HG03571 (cell line): ENCODE measurements at regions not wholly inside any gene's neighbourhood (a gene's known extent, or its start where the extent isn't known, plus 50 kb on each side); places are given as distances from the start of the nearest gene placed in this dataset.
"Not testable (repeated sequence)": the region's sequence is repeated elsewhere in the genome, so short reads cannot be mapped to it uniquely, and the experiment has no call there.

Experiments used
- ATAC-seq: cut with Tn5 transposase; IDR thresholded peaks from one replicate; pipeline ENCODE4 v1.9.1; 2021; ENCODE audit not compliant: unreplicated experiment

DNA sequence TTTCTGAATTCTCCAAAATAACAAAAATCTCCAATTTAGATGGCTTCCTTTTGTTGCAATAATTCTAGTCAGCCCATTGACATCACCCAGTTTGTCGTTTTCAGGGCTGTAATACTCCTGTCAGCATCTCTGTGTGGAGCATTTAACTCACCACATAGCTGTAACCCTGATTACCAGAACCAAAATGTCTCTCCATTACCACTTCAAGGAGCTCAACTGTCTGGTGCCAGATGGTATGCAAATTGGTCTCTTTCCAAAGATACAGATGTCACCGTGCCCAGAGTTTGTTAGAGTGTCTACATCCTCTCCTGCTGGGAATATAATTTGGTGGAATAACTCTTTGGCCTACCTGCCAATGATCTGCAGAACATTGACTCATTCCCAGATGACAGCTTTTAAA is 350.3 kb upstream of the POT1 start:
- ATAC-seq: no peak

- ATAC-seq: no peak
Measured at GRCh38 chr7:125278318-125278717, 348.7 kb upstream of the POT1 start.

DNA sequence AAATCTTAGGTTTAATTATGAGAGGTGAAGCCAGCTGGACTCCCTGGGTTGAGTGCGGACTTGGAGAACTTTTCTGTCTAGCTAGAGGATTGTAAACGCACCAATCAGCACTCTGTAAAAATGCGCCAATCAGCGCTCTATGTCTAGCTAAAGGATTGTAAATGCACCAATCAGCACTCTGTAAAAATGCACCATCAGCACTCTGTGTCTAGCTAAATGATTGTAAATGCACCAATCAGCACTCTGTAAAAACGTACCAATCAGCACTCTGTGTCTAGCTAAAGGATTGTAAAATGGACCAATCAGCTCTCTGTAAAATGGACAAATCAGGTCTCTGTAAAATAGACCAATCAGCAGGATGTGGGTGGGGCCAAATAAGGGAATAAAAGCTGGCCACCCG is 345.1 kb upstream of the POT1 start:
- ATAC-seq: not testable (repeated sequence)

DNA sequence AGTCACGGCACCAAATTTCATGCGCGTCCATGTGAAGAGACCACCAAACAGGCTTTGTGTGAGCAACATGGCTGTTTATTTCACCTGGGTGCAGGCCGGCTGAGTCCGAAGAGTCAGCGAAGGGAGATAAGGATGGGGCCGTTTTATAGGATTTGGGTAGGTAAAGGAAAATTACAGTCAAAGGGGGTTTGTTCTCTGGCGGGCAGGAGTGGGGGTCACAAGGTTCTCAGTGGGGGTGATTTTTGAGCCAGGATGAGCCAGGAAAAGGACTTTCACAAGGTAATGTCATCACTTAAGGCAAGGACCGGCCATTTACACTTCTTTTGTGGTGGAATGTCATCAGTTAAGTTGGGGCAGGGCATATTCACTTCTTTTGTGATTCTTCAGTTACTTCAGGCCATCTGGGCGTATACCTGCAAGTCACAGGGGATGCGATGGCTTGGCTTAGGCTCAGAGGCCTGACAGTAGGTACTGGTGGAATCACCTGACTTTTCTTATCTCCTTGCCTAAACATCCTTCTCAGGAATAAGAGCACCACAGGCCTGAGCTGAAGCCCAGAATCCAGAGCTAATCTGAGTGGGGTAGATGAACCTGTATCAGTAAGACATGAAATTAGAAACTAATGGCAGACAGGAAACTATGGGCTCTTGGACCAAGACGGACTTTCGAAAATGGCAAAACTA is 334.7 kb upstream of the POT1 start:
- not testable (repeated sequence) for ATAC-seq

- ATAC-seq: not testable (repeated sequence)
Measured at GRCh38 chr7:125258876-125259417, 329.3 kb upstream of the POT1 start.

DNA sequence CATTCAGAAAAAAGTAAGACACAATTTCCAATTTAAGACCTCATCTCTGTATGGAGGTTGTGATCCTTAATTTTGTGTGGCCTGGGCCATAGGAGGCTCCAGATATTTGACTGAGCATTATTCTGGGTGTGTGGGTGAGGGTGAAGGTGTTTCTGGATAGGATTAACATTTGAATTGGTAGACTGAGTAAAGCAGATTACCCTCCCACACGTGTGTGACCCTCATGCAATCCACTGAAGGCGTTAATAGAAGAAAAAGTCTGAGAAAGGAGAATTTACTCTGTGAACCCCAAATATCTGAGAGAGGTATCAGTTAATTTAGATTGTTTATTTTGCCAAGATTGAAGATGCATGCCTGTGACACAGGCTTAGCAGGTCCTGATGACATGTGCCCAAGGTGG is 328.0 kb upstream of the POT1 start:
- ATAC-seq: no peak

- ATAC-seq: no peak
Measured at GRCh38 chr7:125256446-125256845, 326.8 kb upstream of the POT1 start.

DNA sequence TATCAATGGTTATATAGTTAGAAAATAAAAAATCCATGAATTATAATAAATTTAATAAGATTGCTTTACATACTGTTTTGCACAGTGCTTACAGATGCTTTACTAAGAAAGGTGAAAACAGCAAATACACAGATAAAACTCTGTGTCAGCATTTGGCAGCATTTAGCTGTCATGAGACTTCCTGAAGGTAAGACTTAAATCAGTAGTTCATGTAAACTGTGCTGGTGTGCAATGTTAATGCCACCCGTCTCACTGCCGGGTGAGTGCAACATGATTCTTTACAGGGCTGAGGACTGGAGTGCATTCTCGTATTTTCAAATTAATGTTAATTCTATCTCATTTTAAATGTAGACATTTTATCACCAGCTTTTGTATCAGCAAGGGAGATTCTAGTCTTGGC is 326.2 kb upstream of the POT1 start:
- ATAC-seq: no peak

DNA sequence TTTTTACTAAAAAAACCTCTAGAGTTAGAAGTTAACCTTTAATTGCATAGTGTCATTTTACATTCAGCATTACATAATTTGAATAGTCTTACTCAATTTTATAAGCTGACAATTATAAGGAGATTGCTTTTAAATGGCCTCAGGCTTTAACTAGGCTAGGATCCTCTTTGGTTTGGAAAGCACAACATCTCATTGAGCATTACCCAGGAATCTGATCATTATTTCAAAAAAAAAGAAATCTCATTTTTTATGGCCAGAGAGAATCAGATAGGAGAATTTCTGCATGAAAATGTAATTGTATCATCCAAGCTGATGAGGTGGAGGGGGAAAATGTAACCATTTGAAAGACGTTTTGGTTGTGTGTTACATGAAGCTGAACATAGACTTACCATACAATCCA is 324.9 kb upstream of the POT1 start:
- no peak for ATAC-seq

DNA sequence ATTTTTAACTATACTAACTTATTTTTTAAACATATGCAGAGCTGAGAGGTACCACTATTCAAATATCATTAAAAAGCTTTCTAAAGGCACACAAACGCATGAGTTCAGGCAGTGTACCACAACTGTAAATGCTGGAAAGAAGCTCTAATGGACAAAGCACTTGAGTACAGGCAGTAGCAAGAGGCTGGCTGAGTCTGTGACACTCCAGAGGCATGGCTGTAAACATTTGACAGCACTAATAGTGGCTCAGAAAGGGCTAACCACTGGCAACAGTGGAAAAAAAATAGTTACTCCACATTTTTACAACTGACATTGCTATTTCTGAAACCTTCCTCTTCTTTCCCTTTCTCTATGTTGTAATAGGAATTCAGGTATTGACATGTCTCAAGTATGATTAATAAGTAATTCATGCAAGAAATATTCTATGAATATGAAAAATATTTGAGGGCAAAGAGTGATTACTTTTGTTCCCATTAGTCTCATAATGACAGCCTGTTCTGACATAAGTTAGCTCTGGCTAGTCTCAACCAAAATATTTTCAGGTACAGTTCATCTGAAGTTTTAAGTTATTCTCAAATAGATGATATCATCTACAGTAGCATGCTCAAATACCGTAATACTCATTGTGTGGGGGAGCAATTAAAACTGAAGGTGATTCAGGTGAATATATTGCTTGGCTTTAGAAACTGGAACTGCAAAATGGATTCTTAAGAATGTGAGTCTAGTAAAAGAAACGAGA is 324.0 kb upstream of the POT1 start:
- no peak for ATAC-seq

DNA sequence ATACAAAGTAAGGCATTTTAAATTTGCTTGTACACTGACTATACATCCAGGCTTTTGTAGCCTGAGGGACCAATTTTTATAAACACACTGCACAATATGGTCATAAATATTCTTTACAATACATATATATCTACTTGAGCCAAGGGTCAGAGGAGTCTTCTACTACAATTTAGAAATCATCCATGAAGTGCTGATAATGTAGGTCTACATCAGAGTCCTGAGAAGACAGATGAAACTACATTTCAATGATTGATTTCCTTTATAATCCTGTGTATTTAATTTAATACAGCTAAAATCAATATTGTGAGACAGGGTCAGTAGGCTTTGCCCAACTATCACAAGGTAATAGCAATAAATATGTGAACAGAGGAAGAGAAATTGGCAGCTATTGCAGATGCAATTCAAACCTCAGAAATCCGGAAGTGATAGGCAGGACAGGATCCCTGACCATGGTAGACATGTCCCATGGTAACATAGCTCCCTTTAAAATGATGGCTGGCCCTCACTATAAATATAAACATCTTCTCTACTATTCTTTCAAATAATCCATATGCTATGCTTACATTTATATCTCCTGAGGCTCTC is 318.0 kb upstream of the POT1 start:
- no peak for ATAC-seq

- no peak for ATAC-seq
Measured at GRCh38 chr7:125246706-125247105, 317.1 kb upstream of the POT1 start.

DNA sequence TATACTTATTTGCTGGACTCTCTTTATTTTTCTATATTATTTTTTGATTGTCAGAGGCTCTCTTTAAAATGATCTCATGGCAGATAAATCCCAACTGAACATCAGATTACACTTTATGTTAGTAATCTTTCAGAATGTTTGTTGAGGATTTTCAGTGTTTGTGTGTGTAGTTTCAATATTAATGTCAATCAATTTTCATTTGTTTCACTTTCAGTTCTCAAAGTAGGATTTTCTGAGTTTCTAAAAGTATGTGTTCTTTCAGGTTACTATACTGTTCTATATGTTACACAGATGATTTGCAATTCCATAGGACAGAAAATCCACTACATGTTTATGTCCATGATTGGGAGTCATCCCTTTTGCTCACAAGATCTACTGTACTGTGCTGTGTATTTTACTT is 311.9 kb upstream of the POT1 start:
- no peak for ATAC-seq

DNA sequence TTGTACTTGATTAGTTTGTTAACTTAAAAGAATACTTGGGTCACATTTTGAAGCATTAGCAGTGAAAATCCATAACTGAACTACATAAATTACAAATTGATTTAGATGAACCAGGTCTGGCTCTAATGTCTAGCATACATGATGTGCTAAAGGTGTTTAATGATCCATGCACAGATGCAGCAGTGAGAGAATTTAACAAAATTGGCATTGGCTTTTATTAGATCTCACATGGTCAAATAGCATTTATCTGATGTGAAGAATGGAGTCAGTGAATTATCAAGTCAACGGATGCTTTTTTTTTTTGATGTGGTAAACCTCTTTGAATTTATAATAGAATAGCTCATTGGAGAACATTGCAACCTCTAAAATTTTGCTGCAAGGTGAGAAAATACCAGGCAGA is 293.0 kb upstream of the POT1 start:
- no peak for ATAC-seq

DNA sequence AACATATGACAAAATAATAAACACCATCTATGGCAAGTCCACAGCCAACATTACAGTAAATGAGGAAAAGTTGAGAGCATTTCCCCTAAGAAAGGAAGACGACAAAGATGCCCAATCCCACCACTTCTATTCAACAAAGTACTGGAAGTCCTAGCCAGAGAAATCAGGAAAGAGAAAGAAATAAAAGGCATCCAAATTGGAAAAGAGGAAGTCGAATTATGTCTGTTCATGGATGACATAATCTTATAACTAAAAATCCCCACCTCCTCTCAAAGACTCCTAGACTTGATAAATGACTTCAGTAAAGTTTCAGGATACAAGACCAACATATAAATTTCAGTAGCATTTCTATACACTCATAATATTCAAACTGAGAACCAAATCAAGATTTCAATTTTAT is 288.5 kb upstream of the POT1 start:
- ATAC-seq: no peak

DNA sequence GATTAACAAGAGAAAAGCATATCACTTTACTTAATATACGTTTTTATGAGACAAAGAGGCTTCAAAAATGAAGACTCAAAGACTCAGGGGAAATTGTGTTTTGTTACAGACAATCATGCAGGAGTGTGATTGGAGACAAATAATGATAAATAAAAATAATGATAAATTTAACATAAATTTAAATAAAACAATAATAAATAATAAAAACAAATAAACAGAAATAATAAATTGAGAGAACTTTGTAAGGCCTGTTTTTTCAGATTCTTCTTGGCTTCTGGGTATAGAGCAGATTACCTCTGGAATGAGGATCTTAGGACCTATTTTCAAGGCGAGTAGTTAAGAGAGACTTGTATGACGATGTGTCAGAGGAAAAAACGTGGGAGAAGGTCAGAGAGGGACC is 271.4 kb upstream of the POT1 start:
- no peak for ATAC-seq

GRCh38 chr7:125197731-125198393 is 268.2 kb upstream of the POT1 start:
- no peak for ATAC-seq

DNA sequence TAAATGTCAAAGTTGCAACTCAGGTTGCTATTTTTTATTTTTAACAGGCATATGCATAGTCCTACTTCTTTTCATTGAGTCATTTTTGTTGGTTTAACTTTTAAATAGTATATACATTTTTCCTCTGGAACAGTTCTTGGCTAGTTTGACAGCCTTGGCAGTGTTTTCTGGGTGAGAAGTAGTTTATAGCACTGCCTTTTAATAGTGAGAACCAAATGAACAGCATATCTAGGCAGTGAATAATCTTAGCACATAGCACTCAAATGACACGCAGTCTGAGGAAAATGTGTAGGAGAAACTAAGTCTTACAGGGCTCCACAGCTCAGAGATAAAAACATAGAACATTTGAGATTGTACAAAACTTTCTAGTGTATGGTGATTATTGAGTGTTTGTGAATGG is 265.5 kb upstream of the POT1 start:
- no peak for ATAC-seq

DNA sequence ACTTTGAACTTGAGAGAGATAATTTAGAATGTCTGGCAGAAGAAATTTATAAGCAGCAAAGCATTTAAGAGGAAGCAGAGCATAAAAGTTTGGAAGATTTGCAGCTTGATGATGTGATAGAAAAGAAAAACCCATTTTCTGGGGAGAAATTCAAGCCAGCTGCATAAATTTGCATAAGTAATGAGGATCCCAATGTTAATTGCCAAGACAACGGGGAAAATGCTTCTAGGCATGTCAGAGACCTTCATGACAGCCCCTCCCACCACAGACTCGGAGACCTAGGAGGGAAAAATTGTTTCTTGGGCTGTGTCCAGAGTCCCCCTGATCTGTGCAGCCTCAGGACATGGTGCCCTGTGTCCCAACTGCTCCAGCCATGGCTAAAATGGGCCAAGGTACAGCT is 263.6 kb upstream of the POT1 start:
- no peak for ATAC-seq

DNA sequence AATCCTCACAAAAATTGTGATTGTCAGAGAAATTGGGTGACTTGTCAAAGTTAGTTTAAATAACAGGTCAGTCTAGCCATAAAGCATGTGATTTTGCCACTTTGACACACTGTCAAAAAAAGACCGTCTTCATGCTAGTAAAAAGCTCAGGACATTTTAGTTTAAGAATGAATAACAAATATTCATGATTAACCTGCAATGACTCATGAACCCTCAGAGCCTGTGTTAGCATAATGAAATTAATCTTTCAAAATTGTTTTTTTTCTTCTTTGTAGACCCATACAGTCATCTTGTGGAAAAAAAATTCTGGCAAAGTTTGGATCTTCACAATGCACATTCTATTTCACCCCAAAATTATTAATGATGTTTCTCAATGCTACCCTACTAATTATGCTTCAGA is 255.2 kb upstream of the POT1 start:
- ATAC-seq: no peak

- not testable (repeated sequence) for ATAC-seq
Measured at GRCh38 chr7:125181569-125182267, 252.1 kb upstream of the POT1 start.
